ENCODE measurements at regions not wholly inside any gene's neighbourhood (a gene's known extent, or its start where the extent isn't known, plus 50 kb on each side); places are given as distances from the start of the nearest gene placed in this dataset.
"Not testable (repeated sequence)": the region's sequence is repeated elsewhere in the genome, so short reads cannot be mapped to it uniquely, and the experiment has no call there.

DNA sequence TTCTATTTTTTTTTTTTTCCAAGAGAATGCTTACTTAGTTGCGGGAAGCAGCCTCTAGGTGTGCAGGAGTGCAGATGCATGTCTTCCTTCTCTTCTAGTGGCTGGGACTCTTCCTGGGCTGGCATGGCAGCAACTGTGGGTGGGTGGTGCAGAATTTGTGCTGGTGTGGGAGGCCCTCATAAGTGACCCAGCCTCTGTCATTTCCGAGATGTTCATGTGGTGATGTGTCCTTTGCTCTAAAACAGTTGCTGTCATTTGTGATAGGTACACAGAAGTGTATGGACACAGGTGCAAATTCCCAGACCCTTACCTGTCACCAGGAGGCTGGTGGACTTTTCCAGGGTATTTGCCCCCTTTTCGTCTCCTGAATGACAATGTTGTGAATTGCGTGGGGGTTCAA, 367.7 kb downstream of the KCNRG start:
- 85% methylated on average over 3 of the region's 4 CpGs for WGBS
- H3K4me1 ChIP-seq (ENCODE audit: insufficient read depth, low read length) = peaks cover 34% of the 10 kb centered on the region
- H3K27ac ChIP-seq (ENCODE audit: low read depth, low read length) = no peak overlapping the region
- no peaks in the 10 kb centered on the region for H3K36me3 ChIP-seq (ENCODE audit: insufficient read depth, low read length)
- H3K9me3 ChIP-seq (ENCODE audit: insufficient read depth, low read depth, low read length) = peaks cover 16% of the 10 kb centered on the region
- no peak overlapping the region for H3K4me3 ChIP-seq (ENCODE audit: low read length)
- H3K27me3 ChIP-seq (ENCODE audit: insufficient read depth, low read length) = no peaks in the 10 kb centered on the region
- H3K9ac ChIP-seq (ENCODE audit: low read depth, low read length) = no peak overlapping the region

DNA sequence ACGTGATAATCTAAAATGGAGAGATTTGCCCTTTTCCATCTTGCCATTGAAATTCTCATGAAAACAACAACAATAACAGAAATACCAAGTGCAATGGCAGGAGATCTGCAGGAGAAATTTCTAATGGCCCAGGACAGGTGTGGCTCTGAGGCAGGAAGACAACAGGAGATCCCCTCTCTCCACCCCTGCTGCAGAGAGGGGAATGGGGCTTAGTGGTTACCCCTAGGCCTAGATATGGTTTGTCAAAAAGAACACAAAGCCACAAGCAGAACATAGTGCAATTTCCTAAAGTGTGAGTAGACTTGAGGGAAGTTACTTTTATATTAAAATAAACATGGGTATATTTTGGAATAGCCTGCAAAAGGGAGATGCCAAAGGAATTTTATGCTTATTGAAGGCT, 369.5 kb downstream of the KCNRG start:
- no peak overlapping the region for H3K27ac ChIP-seq (ENCODE audit: low read depth, low read length)
- peaks cover 34% of the 10 kb centered on the region for H3K4me1 ChIP-seq (ENCODE audit: insufficient read depth, low read length)
- 96% methylated on average over 1 of the region's 1 CpG for WGBS
- no peak overlapping the region for H3K4me3 ChIP-seq (ENCODE audit: low read length)
- H3K36me3 ChIP-seq (ENCODE audit: insufficient read depth, low read length) = no peaks in the 10 kb centered on the region
- H3K9ac ChIP-seq (ENCODE audit: low read depth, low read length) = no peak overlapping the region
- peaks cover 16% of the 10 kb centered on the region for H3K9me3 ChIP-seq (ENCODE audit: insufficient read depth, low read depth, low read length)
- no peaks in the 10 kb centered on the region for H3K27me3 ChIP-seq (ENCODE audit: insufficient read depth, low read length)

GRCh38 chr13:50386541-50387050, 371.4 kb downstream of the KCNRG start:
- H3K9me3 ChIP-seq (ENCODE audit: insufficient read depth, low read depth, low read length) = peaks cover 6% of the 10 kb centered on the region
- H3K9ac ChIP-seq (ENCODE audit: low read depth, low read length) = no peak overlapping the region; the same call in 1 of the 2 replicates
- no peak overlapping the region for H3K4me3 ChIP-seq (ENCODE audit: low read length)
- 56% methylated on average over 10 of the region's 10 CpGs for WGBS
- H3K4me1 ChIP-seq (ENCODE audit: insufficient read depth, low read length) = peaks cover 35% of the 10 kb centered on the region
- H3K36me3 ChIP-seq (ENCODE audit: insufficient read depth, low read length) = no peaks in the 10 kb centered on the region
- H3K27me3 ChIP-seq (ENCODE audit: insufficient read depth, low read length) = no peaks in the 10 kb centered on the region
- peak overlapping the region; percentile 58 for H3K27ac ChIP-seq (ENCODE audit: low read depth, low read length)

DNA sequence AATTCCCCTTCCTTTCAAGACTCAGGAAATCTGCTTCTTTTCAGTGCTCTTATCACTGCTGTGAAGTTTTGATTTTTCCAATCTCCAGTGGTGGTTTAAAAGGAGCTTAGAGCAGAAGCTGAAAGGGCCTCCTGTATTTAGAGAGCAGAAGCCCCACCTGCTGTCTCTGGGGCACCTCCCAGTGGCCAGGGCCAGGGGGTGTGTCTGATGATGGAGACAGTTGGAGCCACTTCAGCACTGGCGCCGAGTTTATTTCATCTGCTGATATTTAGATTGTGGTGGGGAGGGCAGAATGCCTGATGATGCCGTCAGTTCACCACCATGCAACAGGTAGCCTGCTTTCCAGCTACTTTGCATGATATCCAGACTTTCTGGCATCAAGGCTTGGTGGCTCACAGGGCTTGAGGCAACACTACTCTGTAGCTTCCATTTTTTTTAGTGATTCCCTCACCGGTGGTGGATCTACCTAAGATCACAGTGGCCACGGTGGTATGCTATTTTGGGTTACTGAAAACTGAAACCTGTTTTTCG, 371.9 kb downstream of the KCNRG start:
- Histone ChIP-seq H3K9ac (ENCODE audit: low read depth, low read length) (no peak overlapping the region; the same call in 1 of the 2 replicates), H3K4me1 (ENCODE audit: insufficient read depth, low read length) (peaks cover 35% of the 10 kb centered on the region), H3K9me3 (ENCODE audit: insufficient read depth, low read depth, low read length) (0 out of 2 replicates have a peak, but pooled peaks cover under 1% of the 10 kb centered on the region), H3K27ac (ENCODE audit: low read depth, low read length) (peak overlapping the region; percentile 58), H3K36me3 (ENCODE audit: insufficient read depth, low read length) (no peaks in the 10 kb centered on the region), H3K4me3 (ENCODE audit: low read length) (no peak overlapping the region), H3K27me3 (ENCODE audit: insufficient read depth, low read length) (no peaks in the 10 kb centered on the region)
- WGBS = 75% methylated on average over 6 of the region's 6 CpGs

DNA sequence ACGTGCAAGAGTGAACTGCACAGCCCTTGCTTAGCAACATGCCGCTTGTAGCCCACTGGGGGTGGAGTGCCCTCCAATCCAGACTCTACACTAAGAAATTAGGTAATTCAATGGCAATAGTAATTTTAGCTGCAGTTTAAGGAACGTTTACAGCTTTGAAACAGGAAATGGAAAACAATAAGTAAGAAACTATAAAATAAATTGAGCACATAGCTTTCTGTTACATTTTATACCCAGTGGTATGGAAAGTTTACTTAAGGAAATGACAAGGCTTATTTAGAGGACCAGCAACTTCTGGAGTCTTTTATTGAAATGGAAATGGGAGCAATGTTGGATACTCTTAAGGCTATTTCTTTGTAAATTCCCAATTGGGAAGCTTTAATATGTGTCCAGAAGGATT, 373.2 kb downstream of the KCNRG start:
- Histone ChIP-seq H3K36me3 (ENCODE audit: insufficient read depth, low read length) (no peaks in the 10 kb centered on the region), H3K4me1 (ENCODE audit: insufficient read depth, low read length) (peaks cover 38% of the 10 kb centered on the region), H3K27ac (ENCODE audit: low read depth, low read length) (no peak overlapping the region), H3K4me3 (ENCODE audit: low read length) (no peak overlapping the region), H3K9me3 (ENCODE audit: insufficient read depth, low read depth, low read length) (no peaks in the 10 kb centered on the region), H3K9ac (ENCODE audit: low read depth, low read length) (no peak overlapping the region), H3K27me3 (ENCODE audit: insufficient read depth, low read length) (no peaks in the 10 kb centered on the region)
- WGBS = 90% methylated on average over 2 of the region's 3 CpGs

DNA sequence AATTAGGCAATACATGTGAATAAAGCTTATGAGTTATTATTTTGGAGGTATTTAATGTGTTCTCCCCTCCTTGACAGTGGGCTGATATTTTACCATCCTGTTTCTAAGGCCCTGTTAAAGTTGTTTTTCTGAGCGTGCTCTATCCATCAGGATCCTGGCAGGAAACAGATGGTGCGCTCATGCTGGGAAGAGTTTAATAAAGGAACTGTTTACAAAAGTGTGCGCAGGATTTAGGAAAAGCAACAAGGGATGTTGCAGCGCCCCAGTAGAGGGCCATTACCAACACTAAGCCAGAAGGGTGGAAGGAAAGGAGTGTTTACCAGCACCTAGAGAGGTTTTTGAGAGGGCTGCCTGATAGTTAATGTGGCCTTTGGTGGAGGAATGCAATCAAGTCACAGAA, 374.5 kb downstream of the KCNRG start:
- no peak overlapping the region for H3K9ac ChIP-seq (ENCODE audit: low read depth, low read length)
- H3K36me3 ChIP-seq (ENCODE audit: insufficient read depth, low read length) = no peaks in the 10 kb centered on the region
- WGBS = 90% methylated on average over 4 of the region's 4 CpGs
- H3K9me3 ChIP-seq (ENCODE audit: insufficient read depth, low read depth, low read length) = no peaks in the 10 kb centered on the region
- H3K27me3 ChIP-seq (ENCODE audit: insufficient read depth, low read length) = no peaks in the 10 kb centered on the region
- H3K4me1 ChIP-seq (ENCODE audit: insufficient read depth, low read length) = peaks cover 42% of the 10 kb centered on the region
- H3K27ac ChIP-seq (ENCODE audit: low read depth, low read length) = no peak overlapping the region
- no peak overlapping the region for H3K4me3 ChIP-seq (ENCODE audit: low read length)

- H3K9ac ChIP-seq (ENCODE audit: low read depth, low read length) = no peak overlapping the region
- WGBS = 84% methylated on average over 3 of the region's 3 CpGs
- H3K9me3 ChIP-seq (ENCODE audit: insufficient read depth, low read depth, low read length) = no peaks in the 10 kb centered on the region
- no peak overlapping the region for H3K4me3 ChIP-seq (ENCODE audit: low read length)
- H3K27me3 ChIP-seq (ENCODE audit: insufficient read depth, low read length) = no peaks in the 10 kb centered on the region
- peaks cover 42% of the 10 kb centered on the region for H3K4me1 ChIP-seq (ENCODE audit: insufficient read depth, low read length)
- no peaks in the 10 kb centered on the region for H3K36me3 ChIP-seq (ENCODE audit: insufficient read depth, low read length)
- H3K27ac ChIP-seq (ENCODE audit: low read depth, low read length) = no peak overlapping the region
These were observed 375.4 kb downstream of the KCNRG start for GRCh38 chr13:50390503-50391248.

DNA sequence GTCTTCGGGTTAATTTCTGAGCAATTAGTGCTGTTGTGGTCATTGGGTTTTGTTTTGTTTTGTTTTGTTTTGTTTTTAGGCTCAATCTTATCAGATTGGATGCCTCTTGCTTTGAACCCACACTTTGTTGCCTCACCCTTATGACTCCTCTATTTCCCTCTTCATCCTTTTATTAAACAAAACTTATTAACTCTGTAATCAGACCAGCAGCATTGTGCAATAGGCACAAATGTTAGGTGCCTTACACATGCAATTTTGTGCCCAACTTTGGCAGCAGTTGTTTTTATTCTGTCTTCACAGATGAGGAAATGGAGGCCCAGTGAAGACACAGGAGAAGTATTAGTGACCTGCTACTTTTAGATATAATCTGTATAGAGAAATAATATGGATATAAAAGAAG, 377.7 kb downstream of the KCNRG start:
- WGBS = no CpG with 5 or more reads among the region's 1 CpG
- H3K9ac ChIP-seq (ENCODE audit: low read depth, low read length) = no peak overlapping the region
- no peak overlapping the region for H3K27ac ChIP-seq (ENCODE audit: low read depth, low read length)

DNA sequence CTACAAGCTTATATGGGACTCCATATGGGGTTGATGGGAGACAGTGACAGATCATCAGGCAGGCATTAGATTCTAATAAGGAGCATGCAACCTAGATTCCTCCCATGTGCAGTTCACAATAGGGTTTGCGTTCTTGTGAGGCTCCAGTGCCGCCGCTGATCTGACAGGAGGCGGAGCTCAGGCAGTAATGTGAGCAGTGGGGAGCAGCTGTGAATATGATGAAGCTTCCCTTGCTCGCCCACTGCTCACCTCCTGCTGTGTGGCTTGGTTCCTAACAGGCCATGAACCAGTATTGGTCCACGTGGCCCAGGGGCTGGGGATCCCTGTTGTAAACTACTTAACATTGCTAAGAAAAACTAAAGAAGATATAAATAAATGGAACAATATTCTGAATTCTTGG, 378.4 kb downstream of the KCNRG start:
- Histone ChIP-seq H3K4me3 (ENCODE audit: low read length) (no peak overlapping the region), H3K9ac (ENCODE audit: low read depth, low read length) (no peak overlapping the region), H3K4me1 (ENCODE audit: insufficient read depth, low read length) (peaks cover 26% of the 10 kb centered on the region), H3K9me3 (ENCODE audit: insufficient read depth, low read depth, low read length) (no peaks in the 10 kb centered on the region), H3K27me3 (ENCODE audit: insufficient read depth, low read length) (no peaks in the 10 kb centered on the region), H3K27ac (ENCODE audit: low read depth, low read length) (no peak overlapping the region), H3K36me3 (ENCODE audit: insufficient read depth, low read length) (no peaks in the 10 kb centered on the region)
- WGBS = 23% methylated on average over 6 of the region's 6 CpGs

More for the DNA sequence above, 377.7 kb downstream of the KCNRG start:
- Histone ChIP-seq H3K27me3 (ENCODE audit: insufficient read depth, low read length) (no peaks in the 10 kb centered on the region), H3K4me3 (ENCODE audit: low read length) (no peak overlapping the region), H3K4me1 (ENCODE audit: insufficient read depth, low read length) (peaks cover 30% of the 10 kb centered on the region), H3K9me3 (ENCODE audit: insufficient read depth, low read depth, low read length) (no peaks in the 10 kb centered on the region), H3K36me3 (ENCODE audit: insufficient read depth, low read length) (no peaks in the 10 kb centered on the region)

DNA sequence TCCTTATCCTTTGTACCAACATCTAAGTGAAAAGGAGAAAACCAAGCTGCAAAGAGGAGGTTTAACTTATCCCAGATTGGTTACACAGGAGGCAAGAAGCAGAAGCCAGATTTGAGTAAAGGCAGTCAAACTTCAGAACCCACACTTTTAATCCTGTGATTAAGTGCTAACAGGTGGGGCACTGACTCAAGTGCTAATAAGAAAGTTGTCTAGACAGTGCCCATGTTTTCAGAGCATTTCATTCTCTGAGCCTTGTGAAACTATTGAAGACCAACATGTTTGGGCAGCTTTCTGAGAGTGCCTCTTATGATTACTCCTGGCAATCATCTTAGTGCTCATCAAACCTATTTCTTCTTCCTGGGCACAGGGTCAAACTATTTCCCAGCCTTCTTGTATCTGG, 380.8 kb downstream of the KCNRG start:
- no peak overlapping the region for H3K4me3 ChIP-seq (ENCODE audit: low read length)
- no peak overlapping the region for H3K27ac ChIP-seq (ENCODE audit: low read depth, low read length)
- no peaks in the 10 kb centered on the region for H3K9me3 ChIP-seq (ENCODE audit: insufficient read depth, low read depth, low read length)
- H3K36me3 ChIP-seq (ENCODE audit: insufficient read depth, low read length) = no peaks in the 10 kb centered on the region
- H3K4me1 ChIP-seq (ENCODE audit: insufficient read depth, low read length) = peaks cover 7% of the 10 kb centered on the region; the same call in 1 of the 2 replicates
- H3K27me3 ChIP-seq (ENCODE audit: insufficient read depth, low read length) = no peaks in the 10 kb centered on the region
- H3K9ac ChIP-seq (ENCODE audit: low read depth, low read length) = no peak overlapping the region

DNA sequence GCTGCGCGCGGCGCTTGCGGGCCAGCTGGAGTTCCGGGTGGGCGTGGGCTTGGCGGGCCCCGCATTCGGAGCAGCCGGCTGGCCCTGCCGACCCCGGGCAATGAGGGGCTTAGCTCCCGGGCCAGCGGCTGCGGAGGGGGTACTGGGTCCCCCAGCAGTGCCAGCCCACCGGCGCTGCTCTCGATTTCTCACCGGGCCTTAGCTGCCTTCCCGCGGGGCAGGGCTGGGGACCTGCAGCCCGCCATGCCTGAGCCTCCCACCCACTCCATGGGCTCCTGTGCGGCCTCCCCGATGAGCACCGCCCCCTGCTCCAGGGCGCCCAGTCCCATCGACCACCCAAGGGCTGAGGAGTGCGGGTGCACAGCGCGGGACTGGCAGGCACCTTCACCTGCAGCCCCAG, 381.4 kb downstream of the KCNRG start:
- 96% methylated on average over 31 of the region's 31 CpGs for WGBS
- not testable (repeated sequence) for H3K9me3 ChIP-seq (ENCODE audit: insufficient read depth, low read depth, low read length); H3K27ac ChIP-seq (ENCODE audit: low read depth, low read length); H3K4me1 ChIP-seq (ENCODE audit: insufficient read depth, low read length); H3K4me3 ChIP-seq (ENCODE audit: low read length); H3K9ac ChIP-seq (ENCODE audit: low read depth, low read length); H3K36me3 ChIP-seq (ENCODE audit: insufficient read depth, low read length); H3K27me3 ChIP-seq (ENCODE audit: insufficient read depth, low read length)
